Hematopoietic multipotent progenitor cell treated with erythropoietin and hydrocortisone succinate and interleukin-3 and kit ligand, for 17 days (in vitro differentiated cells): ENCODE measurements at regions not wholly inside any gene's neighbourhood (a gene's known extent, or its start where the extent isn't known, plus 50 kb on each side); places are given as distances from the start of the nearest gene placed in this dataset.

Experiments
- DNase-seq: peaks from one replicate; pipeline ENCODE4 v3.0.0-alpha.2; 2015; ENCODE audit warnings: low spot score

DNA sequence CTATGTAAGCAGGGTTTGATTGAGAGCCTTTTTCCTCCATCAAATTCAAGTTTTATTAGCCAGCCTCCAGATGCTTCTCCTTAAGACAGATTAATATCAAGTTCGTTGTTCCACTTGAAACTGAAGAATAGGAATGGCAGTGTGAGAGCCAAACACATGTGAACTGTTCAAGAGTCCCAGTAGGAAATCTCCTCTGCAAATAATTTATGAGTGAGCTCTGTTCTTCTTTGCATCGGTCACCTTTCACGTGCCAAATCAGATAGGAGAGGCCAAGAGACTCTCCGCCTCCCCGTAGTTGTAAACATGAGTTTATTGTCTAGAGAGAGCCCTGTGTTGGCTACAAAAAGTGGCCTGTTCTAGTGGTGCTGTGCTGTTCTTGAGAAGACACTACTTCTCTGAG, 372.1 kb upstream of the NR2F2 start:
- DNase-seq: no peak

DNA sequence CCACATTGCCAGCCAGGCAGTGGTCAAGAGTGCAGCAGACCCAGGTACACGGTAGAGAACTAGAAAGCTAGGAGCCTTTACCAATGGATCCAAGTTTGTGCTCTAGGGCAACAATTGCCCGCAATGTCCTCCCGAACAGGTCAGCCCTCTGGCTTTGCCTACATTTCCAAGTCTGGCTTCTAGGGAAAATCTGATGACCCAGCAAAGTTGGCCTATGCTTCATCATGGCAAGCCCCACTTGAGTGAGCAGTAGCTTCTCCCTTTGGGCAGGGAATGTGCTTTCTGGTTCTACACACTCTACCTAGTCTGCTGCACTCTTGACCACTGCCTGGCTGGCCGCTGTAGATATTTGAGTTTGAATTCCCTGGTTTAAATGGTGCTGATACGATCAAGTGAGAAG, 361.6 kb upstream of the NR2F2 start:
- no peak for DNase-seq

DNA sequence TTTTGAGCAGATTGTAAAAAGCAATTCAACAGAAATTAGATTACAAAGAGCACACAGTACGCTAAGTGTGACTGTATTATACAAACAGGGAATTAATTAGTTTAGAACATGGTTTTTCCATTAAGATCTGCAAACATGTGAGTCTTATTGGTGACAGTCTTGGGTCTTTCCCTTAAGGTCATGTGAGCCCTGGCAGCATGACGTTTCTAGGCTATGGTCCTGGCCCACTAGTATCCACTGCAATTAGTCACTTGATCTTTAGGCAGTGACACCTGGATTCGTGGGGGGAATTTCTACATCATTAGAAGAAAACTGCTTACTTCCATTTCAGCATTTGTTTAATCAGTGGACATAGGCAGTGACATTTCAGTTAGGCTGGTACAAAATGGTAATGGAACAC, 360.2 kb upstream of the NR2F2 start:
- DNase-seq: no peak

DNA sequence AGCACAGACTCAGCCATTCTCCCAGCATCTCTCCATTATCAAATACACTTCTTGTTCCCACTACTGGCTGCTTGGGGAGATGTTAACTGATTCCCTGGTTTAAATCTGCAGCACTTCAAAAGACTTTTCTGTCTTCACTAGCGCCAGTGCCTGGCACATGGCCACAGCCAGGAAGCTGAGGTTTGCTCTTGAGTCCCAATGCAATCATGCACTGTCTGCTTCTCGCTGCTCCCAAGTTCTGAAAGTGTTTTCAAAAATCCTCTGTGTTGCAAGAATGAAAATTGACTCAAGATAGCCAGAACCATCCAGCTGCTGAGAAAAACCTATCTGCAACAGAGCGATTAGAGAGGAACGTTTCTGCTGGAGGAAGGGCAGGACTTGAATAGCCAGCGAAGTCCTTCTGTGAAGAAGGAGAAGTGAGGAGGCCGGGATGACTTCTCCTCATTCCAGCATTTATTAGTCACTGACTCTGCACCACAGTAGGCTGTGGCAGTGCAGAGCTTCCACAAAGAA, 358.4 kb upstream of the NR2F2 start:
- DNase-seq: no peak

DNA sequence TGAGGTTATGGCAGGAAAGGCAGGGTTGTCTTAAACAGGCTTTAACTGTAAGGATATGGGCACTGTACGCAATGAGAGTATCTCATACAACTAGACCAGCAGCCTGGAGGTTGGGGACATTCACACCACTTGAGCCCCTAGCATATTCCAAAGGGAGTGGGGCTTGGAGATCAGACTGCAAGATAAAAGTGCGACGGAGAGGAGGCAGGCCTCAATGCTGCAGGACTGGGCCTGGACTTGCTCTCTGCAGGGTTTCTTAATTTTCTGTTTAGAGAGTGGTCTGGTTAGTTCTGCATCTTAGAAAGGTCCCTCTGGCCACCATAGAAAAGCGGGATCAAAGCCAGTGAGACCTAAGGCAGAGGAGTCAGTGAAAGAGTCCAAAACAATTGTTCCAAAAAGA, 357.7 kb upstream of the NR2F2 start:
- no peak for DNase-seq

DNA sequence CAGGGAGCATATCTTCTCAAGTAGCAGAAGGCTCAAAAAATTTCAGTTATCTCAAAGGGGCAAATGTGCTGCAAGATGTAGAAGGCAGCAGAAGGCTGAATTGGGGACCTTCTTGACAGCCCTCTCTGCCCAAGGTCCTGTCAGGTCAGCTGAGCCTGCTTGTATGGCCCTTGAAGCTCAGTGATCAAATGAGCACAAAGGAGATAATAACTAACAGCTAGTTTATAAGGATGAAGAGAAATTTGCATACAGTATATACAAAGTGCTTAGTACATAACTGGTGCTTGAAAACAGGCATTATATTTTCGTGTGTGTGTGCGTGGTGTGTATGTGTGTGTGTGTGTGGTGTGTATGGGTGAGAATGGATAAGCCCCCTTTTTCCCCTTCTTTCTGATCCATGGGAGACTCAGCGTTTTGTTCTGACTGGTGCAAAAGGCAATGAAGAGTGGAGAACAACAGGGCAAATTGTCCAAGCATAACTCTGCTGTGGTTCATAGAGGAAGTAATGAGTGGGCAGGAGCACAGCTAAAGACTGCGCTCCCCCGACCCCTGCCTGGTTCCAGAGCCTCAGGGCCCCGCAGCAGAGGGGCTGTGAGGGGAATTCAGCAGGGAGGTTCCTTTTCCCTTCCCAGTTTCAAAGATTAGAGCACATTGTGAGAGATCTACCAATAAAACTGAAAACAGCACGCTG, 356.8 kb upstream of the NR2F2 start:
- no peak for DNase-seq

DNA sequence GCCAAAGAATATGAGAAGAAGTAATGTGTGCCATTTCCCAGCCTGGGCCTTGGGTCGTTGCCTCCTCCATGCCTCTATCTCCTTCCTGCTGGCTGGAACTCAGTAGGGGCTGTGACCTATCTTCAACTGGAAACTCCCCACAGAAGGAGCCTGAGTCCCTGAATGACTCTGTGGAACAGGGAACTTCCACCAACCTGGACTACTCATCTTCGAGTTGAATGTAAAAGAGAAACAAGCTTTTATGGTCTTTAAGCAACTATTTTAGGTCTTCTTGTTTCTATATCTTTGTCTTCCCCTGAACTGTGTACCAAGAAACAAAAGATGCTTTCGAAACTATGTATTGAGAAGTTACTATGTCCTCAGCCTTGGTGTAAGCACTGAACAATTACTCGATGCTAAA, 355.3 kb upstream of the NR2F2 start:
- DNase-seq: no peak

DNA sequence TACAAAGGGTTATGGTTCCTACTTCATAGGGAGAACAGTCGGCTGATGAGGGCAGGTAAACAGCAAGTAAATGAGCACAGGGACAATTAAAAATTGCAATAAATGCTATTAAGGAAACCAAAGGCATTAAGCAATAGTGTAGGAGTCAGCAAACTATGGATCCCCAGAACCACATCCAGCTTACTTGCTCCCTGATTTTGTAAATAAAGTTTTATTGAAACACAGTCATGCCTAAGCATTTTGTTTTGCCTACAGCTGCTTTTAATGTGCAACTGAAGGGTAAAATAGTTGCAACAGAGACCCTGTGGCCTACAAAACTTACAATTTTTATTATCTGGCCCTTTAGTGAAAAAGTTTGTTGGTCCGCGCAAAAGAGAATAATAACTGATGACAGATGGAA, 351.2 kb upstream of the NR2F2 start:
- no peak for DNase-seq

DNA sequence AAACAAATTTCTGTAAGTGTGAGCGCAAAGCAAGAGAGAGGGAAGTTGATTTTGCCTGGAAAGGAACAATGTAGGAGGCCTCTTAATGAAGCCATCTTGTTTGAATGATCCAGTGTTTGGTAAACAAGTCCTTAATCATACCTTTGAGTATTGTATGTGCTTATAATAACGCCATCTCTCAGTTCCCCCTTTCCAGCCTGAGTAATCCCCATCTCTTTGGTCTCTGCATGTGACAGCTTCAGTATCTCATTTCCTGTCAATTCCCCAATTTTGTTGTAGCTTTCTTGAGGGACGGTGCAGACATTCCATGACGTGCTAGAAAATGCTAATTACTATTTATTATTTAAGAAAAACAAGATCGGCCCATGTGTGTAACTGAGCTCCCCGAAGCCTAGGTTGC, 349.3 kb upstream of the NR2F2 start:
- no peak for DNase-seq

DNA sequence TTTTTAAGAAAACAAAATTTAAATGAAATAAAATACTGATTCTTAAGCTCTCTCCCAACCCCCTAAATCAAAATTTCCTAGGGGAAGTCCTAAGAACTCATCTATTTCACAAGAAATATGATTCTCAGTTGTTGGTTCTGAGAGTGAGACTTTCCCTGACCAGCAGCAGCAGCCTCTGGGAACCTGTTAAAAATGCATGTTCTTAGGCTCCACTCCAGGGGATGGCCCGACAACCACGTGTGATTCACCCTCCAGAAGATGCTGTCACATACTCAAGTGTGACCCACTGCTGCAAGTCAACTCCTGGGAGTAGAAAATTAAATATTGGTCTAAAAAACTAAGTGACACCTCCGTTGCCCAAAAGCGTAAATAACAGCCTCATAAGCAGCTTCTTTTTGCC, 343.2 kb upstream of the NR2F2 start:
- DNase-seq: no peak

DNA sequence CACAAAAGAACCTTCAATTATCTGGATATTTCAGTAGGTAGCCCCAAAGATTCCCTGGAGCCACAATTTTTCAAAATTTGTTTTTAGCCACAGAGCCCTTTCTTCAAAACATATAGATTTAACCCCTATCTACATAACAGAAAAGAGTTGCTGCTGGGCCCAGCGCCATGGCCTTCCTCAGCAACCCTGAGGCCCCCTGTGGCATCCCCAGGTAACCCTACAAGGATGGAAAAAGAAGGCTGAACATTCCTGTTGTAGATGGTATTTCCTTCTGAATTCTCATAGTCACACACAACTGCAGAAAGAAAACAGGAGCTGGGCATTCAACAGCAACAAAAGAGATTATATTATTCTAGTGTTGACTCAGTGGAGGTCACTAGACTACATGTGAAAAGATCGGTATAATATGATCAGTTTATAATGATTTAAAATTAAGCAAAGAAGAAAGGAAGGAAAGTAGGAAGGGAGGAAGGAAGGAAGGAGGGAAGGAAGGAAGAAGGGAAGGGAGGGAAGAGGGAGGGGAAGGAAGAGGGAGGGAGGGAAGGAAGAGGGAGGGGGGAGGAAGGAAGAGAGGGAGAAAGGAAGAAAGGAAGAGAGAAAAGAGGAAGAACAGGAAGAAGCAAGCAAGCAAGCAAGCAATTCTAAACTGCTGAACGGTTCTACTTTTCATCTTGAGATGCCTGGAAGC, 342.5 kb upstream of the NR2F2 start:
- no peak for DNase-seq

DNA sequence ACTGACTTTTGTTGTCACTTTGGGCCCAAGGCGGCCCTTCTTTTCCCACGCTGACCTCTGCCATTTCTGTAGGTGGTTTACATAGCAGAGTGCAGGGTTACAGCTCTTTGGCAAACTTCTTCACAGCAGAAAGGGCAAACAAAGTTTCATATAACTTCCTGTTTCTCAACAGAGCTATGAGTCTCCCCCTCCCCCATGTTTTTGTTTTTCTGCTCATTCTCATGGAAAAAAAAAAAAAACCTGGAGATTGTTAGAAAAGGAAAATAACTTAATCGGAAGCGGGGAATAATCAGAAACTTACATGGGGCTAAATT, 342.0 kb upstream of the NR2F2 start:
- DNase-seq: no peak

DNA sequence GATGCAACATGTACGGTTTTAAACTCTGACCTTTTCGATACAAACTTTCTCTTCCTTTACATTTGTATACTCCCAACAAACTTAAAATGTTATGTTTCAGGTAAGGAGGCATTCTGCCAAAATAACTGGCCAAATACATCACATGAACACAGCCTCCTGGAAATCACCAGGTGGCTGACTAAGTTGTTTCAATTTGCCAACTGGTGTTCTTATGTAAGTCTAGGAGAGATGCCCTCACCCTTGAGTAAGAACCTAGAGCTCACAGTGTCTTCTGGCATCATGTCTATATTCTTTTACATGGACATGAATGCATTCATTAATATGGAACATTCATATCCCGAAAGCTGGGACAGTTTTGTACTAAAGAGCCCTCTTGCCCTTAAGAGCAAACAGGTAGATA, 341.1 kb upstream of the NR2F2 start:
- DNase-seq: no peak

DNA sequence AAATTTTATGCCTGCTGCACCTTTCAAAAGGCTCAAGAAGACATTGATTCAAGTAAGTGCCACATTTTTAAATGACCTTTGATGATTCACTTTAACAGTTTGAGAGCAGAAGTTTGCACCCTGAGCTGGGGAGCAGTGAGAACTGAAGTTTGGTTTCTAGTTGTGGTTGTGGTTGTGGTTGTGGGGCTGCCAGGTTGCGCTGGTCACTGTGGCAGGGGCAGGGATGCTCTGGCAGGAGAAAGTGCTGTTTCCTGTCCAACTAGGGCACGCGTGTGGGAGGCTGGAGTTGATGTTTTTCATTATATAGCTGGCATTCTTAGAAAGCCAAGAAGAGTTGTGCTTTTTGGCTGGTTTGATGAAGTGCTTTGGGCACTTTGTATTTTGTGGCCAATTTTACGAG, 339.7 kb upstream of the NR2F2 start:
- no peak for DNase-seq

DNA sequence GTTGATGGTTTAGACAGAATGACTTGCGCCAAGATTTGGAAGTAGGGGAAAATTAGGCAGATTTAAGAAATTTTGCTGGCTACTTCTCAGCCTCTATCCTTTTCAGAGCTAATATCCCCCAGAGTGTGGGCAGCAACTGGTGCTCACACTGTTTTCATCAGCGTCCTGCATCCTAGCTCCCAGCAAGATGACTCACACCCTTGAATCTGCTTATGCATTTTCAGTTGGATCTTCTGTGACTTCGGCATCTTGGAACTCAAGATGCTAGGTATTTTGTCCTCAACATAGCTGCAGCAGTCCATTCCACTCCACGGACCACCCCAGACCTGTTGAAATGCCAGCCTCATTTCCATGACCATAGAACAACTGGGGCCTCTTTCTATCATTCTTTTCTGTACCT, 336.1 kb upstream of the NR2F2 start:
- no peak for DNase-seq

DNA sequence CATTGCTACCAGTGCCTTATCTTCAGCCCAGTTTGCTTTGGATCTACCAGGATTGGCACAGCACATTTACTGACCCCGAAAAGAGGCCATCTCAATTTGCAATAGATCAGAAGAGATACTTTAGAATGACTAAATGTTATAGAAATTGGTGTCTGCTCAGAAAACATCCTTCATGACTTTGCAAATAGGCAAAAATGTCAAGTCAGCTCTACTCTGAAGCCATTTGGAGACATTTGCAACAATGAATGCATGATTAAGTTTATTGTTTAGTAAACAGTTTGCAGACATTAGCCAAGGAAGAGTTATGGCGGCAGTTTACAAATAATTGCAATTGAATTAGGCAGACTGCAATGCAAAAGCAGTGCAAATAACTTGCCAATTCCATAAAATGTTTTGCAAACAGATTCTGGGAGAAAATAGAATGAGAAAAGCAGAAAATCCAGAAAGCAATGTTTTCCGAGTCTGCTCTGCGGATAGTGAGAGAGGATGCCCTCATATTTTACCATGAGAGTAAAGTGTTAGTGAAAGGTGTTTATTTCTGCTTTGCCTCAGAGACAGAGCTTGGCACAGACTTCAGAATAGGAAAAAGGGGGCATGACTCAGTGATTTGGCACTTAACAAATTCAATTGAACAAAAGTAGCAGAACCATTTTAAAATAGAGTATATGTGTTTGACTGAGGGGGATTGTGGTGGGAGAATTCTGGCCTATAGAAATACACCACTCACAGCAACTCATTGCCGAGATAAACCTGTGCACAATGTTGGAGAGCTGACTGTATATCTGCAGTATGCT, 334.9 kb upstream of the NR2F2 start:
- no peak for DNase-seq

DNA sequence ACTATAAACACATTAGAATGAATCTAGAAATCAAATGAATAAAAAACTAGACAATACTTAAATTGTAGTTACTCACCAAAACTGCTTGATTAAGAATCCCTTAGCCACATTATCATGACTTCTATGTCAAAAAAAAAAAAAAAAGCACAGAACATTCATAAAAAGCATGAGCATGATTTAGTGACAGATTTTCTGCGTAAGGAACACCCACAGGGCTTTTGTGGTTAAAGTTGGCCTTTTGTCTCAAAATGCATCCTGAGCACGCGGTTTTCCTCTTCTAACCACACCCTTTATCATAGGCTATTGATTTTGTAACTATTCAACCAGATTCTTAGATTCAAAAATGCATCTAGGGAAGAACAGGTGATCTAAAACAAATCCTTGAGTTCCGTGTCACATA, 334.0 kb upstream of the NR2F2 start:
- no peak for DNase-seq

DNA sequence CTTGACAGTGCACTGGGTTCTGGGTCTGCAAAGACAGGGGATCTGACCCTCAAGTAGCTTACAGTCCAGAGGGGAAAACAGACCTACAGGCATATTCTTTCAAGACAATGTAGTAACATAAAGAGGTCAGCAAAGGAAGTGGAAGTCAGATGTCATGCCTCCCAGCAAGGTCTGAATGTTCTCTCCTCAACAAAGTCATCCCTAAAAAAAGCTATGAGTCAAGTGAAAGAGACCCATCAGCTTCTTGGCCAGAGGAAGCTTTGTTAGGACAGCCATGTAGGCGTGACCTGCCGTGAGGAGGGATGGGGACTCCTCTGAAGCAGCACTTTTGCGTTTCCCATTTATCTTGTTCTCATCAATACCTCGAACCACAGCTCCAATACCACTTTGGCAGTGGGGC, 331.6 kb upstream of the NR2F2 start:
- no peak for DNase-seq

DNA sequence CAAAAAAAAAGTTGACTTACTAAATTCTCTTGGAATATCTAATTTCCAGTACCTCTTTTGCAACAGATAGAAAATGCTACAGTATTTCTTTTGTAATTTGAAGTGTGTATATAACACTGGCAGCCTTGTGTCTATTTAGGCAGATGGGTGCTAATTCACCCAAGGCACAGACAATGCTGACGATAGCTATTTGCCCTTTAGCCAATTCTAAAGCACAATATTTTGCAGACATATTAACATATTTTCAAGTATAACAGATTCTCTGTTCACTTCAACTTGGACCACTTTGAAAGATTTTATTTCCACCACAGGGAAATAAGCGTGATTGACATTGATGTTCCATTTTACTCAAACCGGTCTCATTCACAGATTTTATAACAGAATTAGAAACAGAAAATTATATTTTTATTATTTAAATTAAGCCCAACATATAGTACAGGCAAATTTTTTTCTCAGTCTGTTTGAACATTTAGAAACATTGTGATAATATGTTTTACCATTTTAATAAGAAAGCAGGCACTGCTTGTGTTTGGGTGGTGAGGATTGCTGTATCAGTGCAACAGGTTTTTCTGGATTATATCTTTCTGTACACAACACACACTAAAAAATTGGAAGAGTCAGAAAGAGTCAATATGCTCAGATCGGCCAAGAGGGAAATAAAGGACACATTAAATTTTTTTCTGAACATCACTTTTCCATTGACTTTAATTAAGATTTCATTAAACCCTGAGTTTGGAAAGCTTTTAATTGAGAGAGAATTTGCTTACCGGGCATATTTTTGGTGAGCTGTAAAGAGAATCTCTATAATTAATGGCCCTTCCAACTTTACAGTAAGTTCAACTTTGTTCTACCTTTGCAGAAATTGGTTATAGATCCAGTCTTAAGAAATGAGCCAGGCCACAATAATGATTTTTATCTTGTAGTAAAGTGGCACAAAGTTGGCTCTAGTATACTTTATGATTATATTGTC, 327.3 kb upstream of the NR2F2 start:
- DNase-seq: no peak

DNA sequence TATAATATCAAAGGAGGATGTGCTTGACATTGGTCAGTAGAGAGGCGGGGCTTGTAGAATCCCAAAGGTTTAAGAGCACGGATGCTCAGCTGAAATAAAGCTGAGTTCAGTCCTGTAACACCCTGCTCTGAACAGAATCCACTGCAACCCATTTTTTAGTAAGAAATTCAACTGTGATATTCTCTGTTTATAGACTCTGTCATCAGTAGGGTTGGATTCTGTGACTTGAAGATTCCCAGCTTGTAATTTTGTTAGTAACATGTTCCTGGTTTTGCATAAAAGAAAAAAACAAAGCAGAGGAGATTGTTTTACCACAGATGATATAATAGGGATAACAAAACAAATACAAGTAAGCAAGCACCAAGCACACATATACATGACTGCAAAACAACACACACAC, 324.6 kb upstream of the NR2F2 start:
- no peak for DNase-seq

DNA sequence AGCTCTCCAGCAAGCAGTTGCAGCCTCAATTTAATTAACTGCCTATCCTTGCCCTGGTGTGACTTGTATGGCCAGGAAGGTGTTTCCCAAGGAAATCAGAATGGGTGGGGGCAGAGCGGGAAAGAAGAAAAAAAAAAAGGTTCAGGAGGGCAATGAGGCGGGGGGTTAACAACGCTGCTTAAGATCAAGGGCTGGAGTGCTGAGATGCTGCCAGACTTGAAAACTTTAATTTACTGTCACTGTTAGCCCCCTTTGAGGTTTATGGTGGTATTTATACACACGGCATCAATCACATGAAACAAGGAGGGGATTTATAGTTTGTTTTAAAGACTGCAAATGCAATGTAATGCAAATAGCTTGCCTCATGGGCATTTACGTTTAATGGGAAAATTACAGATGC, 319.4 kb upstream of the NR2F2 start:
- DNase-seq: no peak

DNA sequence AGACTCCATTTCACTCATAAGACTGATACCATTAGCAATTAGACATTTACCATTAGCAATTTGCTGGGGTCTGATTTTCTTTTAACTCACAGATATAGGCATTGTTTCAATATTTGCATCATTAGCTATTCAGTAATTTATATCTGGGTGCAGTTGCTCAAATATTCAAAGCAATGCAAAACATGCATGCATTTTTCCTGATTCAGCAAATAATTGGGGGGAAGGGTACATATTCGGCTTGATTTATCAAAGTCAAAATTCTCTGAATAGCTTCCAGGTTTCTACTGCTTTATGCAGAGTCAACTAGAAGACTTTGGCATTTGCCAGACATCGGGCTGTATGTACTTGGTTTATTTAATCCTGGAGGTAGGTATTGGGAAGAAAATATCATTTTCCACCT, 315.6 kb upstream of the NR2F2 start:
- DNase-seq: no peak
